GM18909 (cell line): ENCODE measurements at regions not wholly inside any gene's neighbourhood (a gene's known extent, or its start where the extent isn't known, plus 50 kb on each side); places are given as distances from the start of the nearest gene placed in this dataset.

Experiments used
- ATAC-seq: cut with Tn5 transposase; IDR thresholded peaks from one replicate; pipeline ENCODE4 v1.9.1; 2021; ENCODE audit warnings: mild to moderate bottlenecking; ENCODE audit not compliant: unreplicated experiment, poor library complexity

DNA sequence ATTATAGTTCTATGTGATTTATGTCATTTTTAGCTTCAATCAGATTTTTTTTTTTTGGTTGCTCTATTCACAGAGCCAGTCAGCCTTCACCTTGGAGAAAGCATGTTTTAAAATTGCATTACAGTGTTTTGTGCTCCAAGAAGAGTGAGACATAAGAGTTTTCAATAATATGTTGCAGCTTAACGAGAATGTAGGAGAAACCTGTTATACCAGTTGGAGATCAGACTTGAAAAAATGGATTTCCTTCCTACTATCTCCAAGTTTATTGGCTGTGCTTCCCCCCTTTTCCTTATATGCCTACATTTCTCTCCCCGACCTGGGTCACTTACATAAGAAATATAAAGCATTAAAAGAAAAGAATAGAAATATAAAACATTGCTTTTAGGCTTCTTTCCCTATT is 123.9 kb upstream of the ARGLU1 start:
- ATAC-seq = no peak

DNA sequence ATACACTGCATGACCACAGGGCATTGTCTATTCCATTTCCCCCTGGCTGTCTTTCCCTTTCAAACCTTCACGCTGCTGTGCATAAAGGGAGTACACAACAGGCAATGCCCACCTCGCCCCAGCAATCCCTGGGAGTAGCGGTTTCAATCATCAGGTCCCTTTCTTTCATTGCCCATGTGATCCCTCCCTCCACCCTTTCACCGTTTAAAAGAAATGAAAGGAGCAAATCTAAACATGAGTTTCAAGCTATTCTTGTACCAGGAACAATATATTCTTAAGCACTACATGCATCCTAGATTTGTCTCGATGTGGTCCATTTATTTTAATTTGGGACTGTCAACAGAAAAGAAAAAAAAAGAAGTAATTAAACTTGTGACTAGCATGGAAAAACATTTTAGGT is 123.4 kb upstream of the ARGLU1 start:
- ATAC-seq = no peak

- ATAC-seq = no peak
Measured at GRCh38 chr13:106690779-106691178, 122.8 kb upstream of the ARGLU1 start.

DNA sequence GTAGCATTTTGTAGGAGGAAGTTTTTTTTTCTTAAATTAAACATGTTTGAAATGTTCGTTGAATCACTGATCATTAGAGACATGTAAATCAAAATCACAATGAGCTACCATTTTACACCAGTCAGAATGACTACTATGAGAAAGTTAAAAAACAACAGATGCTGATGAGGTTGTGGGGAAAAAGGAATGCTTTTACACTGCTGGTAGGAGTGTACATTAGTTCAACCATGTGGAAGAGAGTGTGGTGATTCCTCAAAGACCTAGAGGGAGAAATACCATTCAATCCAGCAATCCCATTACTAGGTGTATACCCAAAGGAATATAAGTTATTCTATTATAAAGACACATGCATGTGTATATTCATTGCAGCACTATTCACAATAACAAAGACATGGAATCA is 122.0 kb upstream of the ARGLU1 start:
- ATAC-seq = no peak

DNA sequence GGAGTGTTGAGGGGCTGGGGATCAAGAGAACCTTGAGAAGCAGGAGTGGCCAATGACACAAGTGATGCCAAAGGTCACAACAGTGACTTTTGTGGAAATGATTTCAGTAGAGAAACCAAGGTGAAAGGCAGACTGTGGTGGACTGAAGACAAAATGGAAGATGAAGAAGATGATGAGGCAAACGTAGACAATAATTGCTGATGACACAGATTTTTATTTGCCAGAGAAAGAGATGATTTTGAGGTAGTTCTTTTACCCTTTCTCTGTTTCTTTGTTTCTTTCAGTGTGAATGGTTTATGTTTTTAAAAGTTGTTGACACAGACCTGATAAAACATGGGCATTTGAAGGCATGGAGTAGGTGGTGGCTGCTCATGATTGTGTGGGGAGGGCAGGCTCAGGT is 121.0 kb upstream of the ARGLU1 start:
- no peak for ATAC-seq

- no peak for ATAC-seq
Measured at GRCh38 chr13:106686163-106686562, 118.2 kb upstream of the ARGLU1 start.

- no peak for ATAC-seq
Measured at GRCh38 chr13:106685143-106685542, 117.2 kb upstream of the ARGLU1 start.

DNA sequence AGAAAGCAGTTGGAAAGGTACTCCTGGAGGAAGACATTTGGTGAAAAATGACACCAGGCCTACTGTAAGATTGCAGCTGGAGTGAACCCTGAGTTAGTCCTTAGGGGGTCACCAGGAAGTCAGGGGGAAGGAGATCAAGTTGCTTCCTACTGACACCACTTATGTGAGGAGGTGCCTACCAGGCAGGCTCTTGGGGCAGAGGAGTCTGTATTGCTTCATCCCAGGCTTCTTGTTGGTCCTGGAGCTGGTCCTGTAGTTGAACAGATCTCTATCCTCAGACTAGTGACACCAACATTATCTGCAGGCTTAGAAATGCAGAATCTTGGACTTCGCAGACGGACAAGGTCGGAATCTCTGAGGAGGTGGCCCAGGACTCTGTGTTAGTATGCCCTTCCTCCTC is 116.0 kb upstream of the ARGLU1 start:
- no peak for ATAC-seq

DNA sequence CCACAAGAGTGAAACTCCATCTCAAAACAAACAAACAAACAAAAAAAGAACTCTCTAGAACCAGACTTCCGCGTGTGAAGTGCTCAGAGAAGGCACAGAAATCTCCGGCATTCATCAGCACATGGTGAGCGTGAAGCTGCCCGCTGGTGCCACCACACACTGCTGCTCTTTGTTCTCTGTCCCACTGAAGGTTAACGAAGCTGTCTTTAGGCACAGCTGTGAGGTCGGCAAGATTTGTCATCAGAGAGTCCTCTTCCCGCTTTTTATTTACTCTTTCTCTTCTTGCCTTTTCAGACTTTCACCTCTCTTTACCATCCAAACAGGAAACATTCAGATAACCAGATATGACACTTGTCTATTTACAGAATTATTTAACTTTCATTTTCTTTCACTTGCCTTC is 115.2 kb upstream of the ARGLU1 start:
- no peak for ATAC-seq

GRCh38 chr13:106681997-106682396 is 114.1 kb upstream of the ARGLU1 start:
- no peak for ATAC-seq

GRCh38 chr13:106681536-106681935 is 113.6 kb upstream of the ARGLU1 start:
- no peak for ATAC-seq

DNA sequence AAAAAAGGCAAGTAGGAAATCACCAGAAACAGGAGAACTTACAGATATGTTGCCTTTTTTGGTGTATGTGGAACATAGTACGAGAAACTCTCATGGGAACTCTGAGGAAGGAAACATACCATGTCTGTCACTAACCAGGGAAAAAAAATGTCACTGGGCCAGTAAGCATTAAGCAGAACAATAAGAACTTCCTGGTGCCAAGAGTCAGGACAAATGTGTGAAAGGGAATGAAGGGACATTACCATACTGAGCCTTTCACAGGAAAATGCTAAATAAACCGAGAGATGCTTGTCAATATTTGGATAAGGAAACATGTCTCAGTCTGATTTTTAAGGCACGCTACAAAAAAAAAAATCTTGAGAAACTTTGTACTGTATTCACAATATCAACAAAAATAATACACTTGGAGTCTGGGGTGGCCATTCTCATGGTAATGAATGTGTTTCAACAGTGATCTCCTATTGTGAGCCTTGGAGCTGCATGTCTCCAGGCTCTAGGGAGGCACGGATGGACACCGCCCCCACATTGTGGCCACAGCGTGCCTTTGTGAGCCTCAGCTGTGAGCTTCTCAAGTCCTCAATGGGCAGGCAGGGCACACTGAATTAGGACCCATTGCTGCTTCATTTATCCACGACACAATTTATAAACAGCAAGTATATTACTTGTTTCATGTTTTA is 113.0 kb upstream of the ARGLU1 start:
- no peak for ATAC-seq

- ATAC-seq = no peak
Measured at GRCh38 chr13:106678646-106679418, 110.9 kb upstream of the ARGLU1 start.

- no peak for ATAC-seq
Measured at GRCh38 chr13:106675311-106675710, 107.4 kb upstream of the ARGLU1 start.

DNA sequence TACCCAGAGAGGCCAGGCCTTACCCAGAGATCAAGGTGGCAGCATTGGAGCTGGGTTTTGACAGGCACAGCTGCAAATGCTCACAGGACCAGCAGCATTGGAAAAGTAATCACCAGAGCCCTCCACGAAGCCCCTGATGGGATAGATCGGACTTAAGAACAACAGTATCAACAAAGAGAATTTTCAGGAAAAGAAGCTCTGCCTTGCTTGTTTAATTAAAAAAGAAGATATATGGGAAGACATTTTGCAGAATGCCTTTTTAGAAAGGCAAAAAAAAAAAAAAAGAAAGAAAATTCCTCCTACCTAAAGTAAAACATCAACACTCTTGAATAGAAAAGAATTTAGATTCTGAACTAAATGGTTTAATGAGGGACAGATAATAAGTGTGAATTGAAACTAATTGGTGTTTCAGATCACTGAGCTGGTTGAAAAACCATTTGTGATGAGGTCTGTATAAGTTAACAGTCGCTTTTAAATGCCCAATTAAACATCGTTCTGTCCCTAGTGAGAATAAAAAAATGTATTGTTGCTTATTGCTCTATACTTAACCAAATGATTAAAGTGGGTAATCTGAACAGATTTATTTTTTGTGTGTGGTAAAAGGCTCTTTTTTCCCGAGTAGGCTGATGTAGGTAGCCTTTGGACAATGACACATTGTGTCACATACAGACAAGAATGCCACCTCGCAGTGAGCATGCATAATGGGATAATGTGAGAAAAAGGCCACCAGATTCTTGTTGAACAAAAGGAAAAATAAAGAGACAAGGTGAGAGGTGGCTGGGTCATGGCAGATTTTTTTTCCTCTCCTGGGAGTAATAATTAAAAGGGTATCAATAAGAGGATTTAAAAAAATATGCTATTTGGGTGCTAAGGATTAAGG is 93.0 kb upstream of the ARGLU1 start:
- ATAC-seq = no peak

GRCh38 chr13:106657104-106657503 is 89.2 kb upstream of the ARGLU1 start:
- no peak for ATAC-seq

DNA sequence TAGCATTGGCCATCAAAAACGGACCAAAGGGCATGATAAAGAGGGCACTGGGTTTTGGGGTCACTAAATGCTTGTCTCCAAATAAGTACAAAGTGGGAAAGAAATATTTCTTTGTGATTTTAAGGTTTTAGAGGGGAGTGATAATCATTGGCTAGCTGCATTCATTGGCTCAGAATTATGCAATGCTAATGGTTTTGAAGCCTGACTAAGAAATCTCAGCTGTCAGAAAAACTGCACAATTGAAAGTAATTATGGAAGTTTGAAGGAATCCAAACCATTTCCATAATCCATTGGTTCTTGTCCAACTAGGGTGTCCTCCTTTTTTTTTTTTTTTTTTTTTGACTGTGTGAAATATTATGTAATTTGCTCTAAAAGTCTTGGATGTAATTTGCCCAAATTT is 88.2 kb upstream of the ARGLU1 start:
- no peak for ATAC-seq

GRCh38 chr13:106651442-106651841 is 83.5 kb upstream of the ARGLU1 start:
- no peak for ATAC-seq

GRCh38 chr13:106650690-106651205 is 82.8 kb upstream of the ARGLU1 start:
- ATAC-seq = no peak

DNA sequence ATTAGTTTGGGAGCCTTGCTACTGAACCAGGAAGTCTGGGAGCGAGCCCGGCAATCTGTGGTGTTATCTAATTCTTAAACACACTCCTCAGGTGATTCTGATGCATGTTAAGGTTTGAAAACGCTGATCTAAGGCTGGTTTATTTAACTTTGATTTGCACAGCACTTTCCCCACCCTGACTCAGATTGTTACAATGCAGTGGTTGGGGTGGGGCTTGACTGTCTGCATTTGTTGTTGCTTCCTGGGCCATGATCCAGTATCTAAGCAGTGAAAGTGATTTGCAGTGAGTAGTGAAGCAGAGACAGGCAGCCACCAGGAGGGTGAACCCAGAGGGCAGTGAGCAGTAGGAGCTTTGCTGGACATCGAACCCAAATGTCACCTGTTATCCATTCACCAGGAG is 81.6 kb upstream of the ARGLU1 start:
- ATAC-seq = no peak

GRCh38 chr13:106640515-106640914 is 72.6 kb upstream of the ARGLU1 start:
- ATAC-seq = no peak
